Inferior parietal cortex (tissue), 1 donor: ENCODE measurements at regions not wholly inside any gene's neighbourhood (a gene's known extent, or its start where the extent isn't known, plus 50 kb on each side); places are given as distances from the start of the nearest gene placed in this dataset.

Source experiments
- DNase-seq: peaks from one replicate; pipeline ENCODE4 v3.0.0-alpha.2; 2016; ENCODE audit errors: extremely low spot score

- DNase-seq: no peak
Measured at GRCh38 chr7:35386816-35387706, 133.2 kb upstream of the TBX20 start.

- DNase-seq: no peak
Measured at GRCh38 chr7:35386082-35386815, 132.3 kb upstream of the TBX20 start.

GRCh38 chr7:35384761-35385700 is 131.1 kb upstream of the TBX20 start:
- no peak for DNase-seq

GRCh38 chr7:35380739-35381224 is 126.9 kb upstream of the TBX20 start:
- DNase-seq: no peak

- DNase-seq: no peak
Measured at GRCh38 chr7:35379481-35379880, 125.6 kb upstream of the TBX20 start.

GRCh38 chr7:35375516-35375915 is 121.6 kb upstream of the TBX20 start:
- no peak for DNase-seq

GRCh38 chr7:35374858-35375257 is 121.0 kb upstream of the TBX20 start:
- no peak for DNase-seq

GRCh38 chr7:35371221-35371620 is 117.3 kb upstream of the TBX20 start:
- DNase-seq: no peak

- no peak for DNase-seq
Measured at GRCh38 chr7:35370687-35371086, 116.8 kb upstream of the TBX20 start.

GRCh38 chr7:35366167-35367155 is 112.6 kb upstream of the TBX20 start:
- DNase-seq: no peak

GRCh38 chr7:35365523-35365922 is 111.6 kb upstream of the TBX20 start:
- no peak for DNase-seq

GRCh38 chr7:35362341-35362740 is 108.4 kb upstream of the TBX20 start:
- no peak for DNase-seq

GRCh38 chr7:35359423-35359822 is 105.5 kb upstream of the TBX20 start:
- no peak for DNase-seq

- no peak for DNase-seq
Measured at GRCh38 chr7:35356495-35356894, 102.6 kb upstream of the TBX20 start.

GRCh38 chr7:35355911-35356310 is 102.0 kb upstream of the TBX20 start:
- no peak for DNase-seq

- DNase-seq: no peak
Measured at GRCh38 chr7:35355199-35355598, 101.3 kb upstream of the TBX20 start.

GRCh38 chr7:35353481-35353880 is 99.6 kb upstream of the TBX20 start:
- DNase-seq: no peak

- no peak for DNase-seq
Measured at GRCh38 chr7:35351466-35351865, 97.6 kb upstream of the TBX20 start.

- no peak for DNase-seq
Measured at GRCh38 chr7:35348611-35349400, 94.9 kb upstream of the TBX20 start.

GRCh38 chr7:35342786-35343185 is 88.9 kb upstream of the TBX20 start:
- no peak for DNase-seq
